K562 (cell line): ENCODE measurements at regions not wholly inside any gene's neighbourhood (a gene's known extent, or its start where the extent isn't known, plus 50 kb on each side); places are given as distances from the start of the nearest gene placed in this dataset.

Source experiments
- ATAC-seq: fragments of 200-7000 bp; cut with Tn5 transposase; 3 replicates; pipeline ENCODE4 v1.9.1; 2020; ENCODE audit warnings: moderate library complexity
- BruUV-seq: library from RNA; stranded (reverse); fragments of 400-500 nt; replicated peaks from 2 replicates; lab custom pipeline; 2021; lab: Mats Ljungman, UMichigan
- CTCF ChIA-PET: fragments of 300-600 bp; formaldehyde crosslinking; extraction: SDS; loops from one replicate; lab custom pipeline; 2021; ENCODE audit warnings: low intra/inter-chr PET ratio; lab: Yijun Ruan, JAX
- POLR2A ChIA-PET: fragments of 300-600, 350-650 bp; sonication (Branson Sonifier 250); formaldehyde crosslinking; extraction: SDS; loops from one replicate; lab custom pipeline; 2021; ENCODE audit warnings: antibody characterized with exemption, inconsistent platforms; lab: Yijun Ruan, JAX
- DNase-seq, 4 experiments: peaks; one replicate each; pipeline versions ENCODE4 v3.0.0 to v3.0.0-alpha.2; 2011 to 2018; ENCODE audit warnings: low spot score in 3 of 4, mixed read lengths in 3 of 4; ENCODE audit errors: extremely low read depth in 1 of 4
- FAIRE-seq: peaks from 2 replicates; lab custom pipeline; 2011; peaks lifted over from hg19 to GRCh38; lab: Jason Lieb, UNC
- H2AFZ ChIP-seq: 2 replicates; pipeline ENCODE4 v1.6.0; 2011; ENCODE audit warnings: low read depth, low read length, control low read depth, inconsistent platforms
- H3K27ac ChIP-seq: fragments of 200-600 bp; 3 replicates; pipeline ENCODE4 v1.8.0; 2011; ENCODE audit warnings: low read depth, mild to moderate bottlenecking, control low read depth, inconsistent platforms, low read length, moderate library complexity, mixed read lengths; ENCODE audit errors: extremely low read depth
- H3K27me3 ChIP-seq, 2 experiments: fragments of 300-600 bp in 1 of 2; 2 replicates in 1 of 2; 3 replicates in 1 of 2; pipeline versions ENCODE4 v1.6.0 to v1.8.0; 2011; ENCODE audit warnings: inconsistent platforms in 2 of 2, low read length in 2 of 2, mild to moderate bottlenecking in 1 of 2, mixed read lengths in 1 of 2, moderate library complexity in 1 of 2; ENCODE audit not compliant: control insufficient read depth in 2 of 2, insufficient read depth in 2 of 2
- H3K36me3 ChIP-seq: fragments of 300-600 bp; 3 replicates; pipeline ENCODE4 v1.8.0; 2011; ENCODE audit warnings: mild to moderate bottlenecking, low read length, inconsistent platforms; ENCODE audit not compliant: control insufficient read depth, insufficient read depth
- H3K4me1 ChIP-seq, 2 experiments: fragments of 200-600 bp in 1 of 2; replicated peaks in 1 of 2; 2 replicates in 1 of 2; 3 replicates in 1 of 2; pipeline versions ENCODE4 v1.5.1 to v1.8.0; 2011; ENCODE audit warnings: inconsistent platforms in 2 of 2, low read length in 2 of 2, mild to moderate bottlenecking in 1 of 2, mixed read lengths in 1 of 2, moderate library complexity in 1 of 2; ENCODE audit not compliant: control insufficient read depth in 2 of 2, insufficient read depth in 2 of 2
- H3K4me2 ChIP-seq: 2 replicates; pipeline ENCODE4 v1.6.1; 2011; ENCODE audit warnings: low read length, control low read depth, inconsistent platforms, mixed read lengths; ENCODE audit not compliant: insufficient read depth
- H3K4me3 ChIP-seq: fragments of 200-600 bp; sonication (generic), shearing (Covaris generic); 2 replicates; pipeline ENCODE4 v1.5.1; 2016; ENCODE audit warnings: control low read depth, inconsistent platforms
- H3K79me2 ChIP-seq: fragments of 200-600 bp; 3 replicates; pipeline ENCODE4 v1.8.0; 2011; ENCODE audit warnings: low read length, inconsistent platforms; ENCODE audit not compliant: control insufficient read depth, insufficient read depth
- H3K9ac ChIP-seq, 2 experiments: 2 replicates each; pipeline versions ENCODE4 v1.6.0 to v1.6.1; 2011; ENCODE audit warnings: low read depth in 2 of 2, low read length in 2 of 2, control low read depth in 1 of 2, inconsistent platforms in 1 of 2, mild to moderate bottlenecking in 1 of 2, mixed read lengths in 1 of 2; ENCODE audit not compliant: insufficient read depth in 1 of 2
- H3K9me1 ChIP-seq: one replicate; pipeline ENCODE4 v1.6.0; 2011; ENCODE audit warnings: inconsistent platforms, mild to moderate bottlenecking, low read length, moderate library complexity; ENCODE audit not compliant: control insufficient read depth, insufficient read depth
- H3K9me3 ChIP-seq: replicated peaks from 2 replicates; pipeline ENCODE4 v1.5.1; 2011; ENCODE audit warnings: low read depth, low read length, inconsistent platforms; ENCODE audit not compliant: control insufficient read depth, insufficient read depth
- H4K20me1 ChIP-seq: replicated peaks from 2 replicates; pipeline ENCODE4 v1.6.1; 2011; ENCODE audit warnings: low read length, inconsistent platforms, mixed read lengths; ENCODE audit not compliant: control insufficient read depth, insufficient read depth
- CREB1 ChIP-seq, 2 experiments: sonication (generic) in 1 of 2; formaldehyde crosslinking in 1 of 2; IDR thresholded peaks; 2 replicates each; pipeline versions ENCODE4 v1.6.1 to v1.8.0; 2012 to 2022; ENCODE audit warnings: inconsistent platforms in 1 of 2, mild to moderate bottlenecking in 1 of 2, missing genetic modification reagents in 1 of 2, moderate library complexity in 1 of 2
- EP400 ChIP-seq: fragments of 450-650 bp; IDR thresholded peaks from 2 replicates; pipeline ENCODE4 v1.6.1; 2017; ENCODE audit warnings: antibody characterized with exemption, mild to moderate bottlenecking, moderate library complexity
- ETS2 ChIP-seq: IDR thresholded peaks from 2 replicates; pipeline ENCODE4 v1.6.1; 2016; ENCODE audit warnings: borderline replicate concordance, missing genetic modification characterization, mild to moderate bottlenecking, moderate library complexity, missing compliant biosample characterization; ENCODE audit not compliant: poor library complexity, severe bottlenecking
- HMBOX1 ChIP-seq: sonication (generic); IDR thresholded peaks from 2 replicates; pipeline ENCODE4 v1.6.1; 2016
- HMGXB4 ChIP-seq: sonication (generic); formaldehyde crosslinking; IDR thresholded peaks from 2 replicates; pipeline ENCODE4 v1.8.1; 2023; ENCODE audit warnings: mild to moderate bottlenecking, missing genetic modification reagents
- ID3 ChIP-seq, 2 experiments: fragments of 250-450 bp in 1 of 2; fragments of 450-650 bp in 1 of 2; sonication (Bioruptor Pico) in 1 of 2; IDR thresholded peaks; 2 replicates each; pipeline versions ENCODE4 v1.6.1 to v1.8.0; 2016 to 2021; ENCODE audit warnings: mild to moderate bottlenecking in 2 of 2, moderate library complexity in 2 of 2, missing compliant biosample characterization in 1 of 2, missing genetic modification characterization in 1 of 2
- ILK ChIP-seq: fragments of 450-650 bp; IDR thresholded peaks from 2 replicates; pipeline ENCODE4 v1.6.1; 2016; ENCODE audit warnings: missing genetic modification characterization, low read depth, mild to moderate bottlenecking, missing compliant biosample characterization, moderate library complexity, borderline replicate concordance
- MAFF ChIP-seq: IDR thresholded peaks from 2 replicates; pipeline ENCODE4 v1.6.1; 2012; ENCODE audit warnings: low read length, improper control_type of control experiment
- MCM3 ChIP-seq: fragments of 450-650 bp; IDR thresholded peaks from 2 replicates; pipeline ENCODE4 v1.6.1; 2016
- NKRF ChIP-seq: fragments of 450-650 bp; IDR thresholded peaks from 2 replicates; pipeline ENCODE4 v1.6.1; 2016; ENCODE audit warnings: borderline replicate concordance
- PHB ChIP-seq: fragments of 250-450 bp; sonication (Bioruptor Pico); IDR thresholded peaks from 2 replicates; pipeline ENCODE4 v1.5.0; 2021
- PTRF ChIP-seq: fragments of 450-650 bp; IDR thresholded peaks from 2 replicates; pipeline ENCODE4 v1.6.1; 2016; ENCODE audit warnings: mild to moderate bottlenecking, missing genetic modification characterization, missing compliant biosample characterization
- RBM34 ChIP-seq: fragments of 200-400 bp; formaldehyde crosslinking; IDR thresholded peaks from 2 replicates; pipeline ENCODE4 v1.6.1; 2018; ENCODE audit warnings: low read length, borderline replicate concordance; ENCODE audit not compliant: insufficient read depth
- THAP7 ChIP-seq: fragments of 250-450 bp; sonication (Bioruptor Pico); IDR thresholded peaks from 2 replicates; pipeline ENCODE4 v1.5.0; 2021
- ZC3H4 ChIP-seq: sonication (generic); formaldehyde crosslinking; IDR thresholded peaks from 2 replicates; pipeline ENCODE4 v1.9.0; 2021; ENCODE audit warnings: missing genetic modification reagents, borderline replicate concordance
- ZEB2 ChIP-seq: fragments of 450-650 bp; IDR thresholded peaks from 2 replicates; pipeline ENCODE4 v1.6.1; 2016
- ZNF75A ChIP-seq: fragments of 450-650 bp; formaldehyde crosslinking; IDR thresholded peaks from 2 replicates; pipeline ENCODE4 v1.4.0; 2020; ENCODE audit warnings: mild to moderate bottlenecking
- WGBS: fragments of 100-300 bp; shearing (Covaris generic); methylation state at CpG from one replicate; pipeline ENCODE4 v1.1.6; 2016; ENCODE audit warnings: low coverage, mixed read lengths; ENCODE audit not compliant: insufficient coverage; ENCODE audit errors: missing lambda C conversion rate; 5-methylcytosine and 5-hydroxymethylcytosine counted together
- in situ Hi-C: fragments of 300-500 bp; cut with MboI; formaldehyde crosslinking; loops from 4 replicates; pipeline ENCODE4 v1.15.0; 2018; ENCODE audit warnings: inconsistent platforms, mixed read lengths
- intact Hi-C: fragments of 100-400 bp; cut with micrococcal nuclease; formaldehyde crosslinking; loops from 2 replicates; pipeline ENCODE4 v1.14.2; 2022

- ATAC-seq = no peak
- WGBS = 2% methylated on average over 4 of the region's 4 CpGs
- POLR2A ChIA-PET = no interaction called here
- Histone ChIP-seq H3K9ac (no peak overlapping the region), H3K9me3 (no peaks in the 10 kb centered on the region), H3K9me1 (no peaks in the 10 kb centered on the region), H3K4me3 (no peak overlapping the region), H3K4me1 (no peaks in the 10 kb centered on the region), H3K27me3 (no peaks in the 10 kb centered on the region), H3K4me2 (no peak overlapping the region), H4K20me1 (no peaks in the 10 kb centered on the region), H3K79me2 (no peaks in the 10 kb centered on the region), H2AFZ (no peak overlapping the region), H3K36me3 (no peaks in the 10 kb centered on the region), H3K27ac (no peak overlapping the region)
- in situ Hi-C loops = no loop called here
- FAIRE-seq = no peak
- DNase-seq = no peak
- no TSS peak for BruUV-seq
- intact Hi-C loops = no loop called here
- CTCF ChIA-PET = no interaction called here
- TF ChIP-seq CREB1 (IDR thresholded peaks at IDR 0.05) = no peak
- TF ChIP-seq CREB1 (CRISPR knock-in tag; IDR thresholded peaks at IDR 0.05) = no peak
- no peak for TF ChIP-seq ZNF75A
- no peak for TF ChIP-seq MAFF
- no peak for TF ChIP-seq ZEB2
- no peak for TF ChIP-seq HMGXB4
- TF ChIP-seq ID3 (CRISPR knock-in tag; IDR thresholded peaks at IDR 0.05) = no peak
- TF ChIP-seq ID3 (tag; IDR thresholded peaks at IDR 0.05) = no peak
- TF ChIP-seq HMBOX1 = no peak
- no peak for TF ChIP-seq RBM34
- no peak for TF ChIP-seq MCM3
- no peak for TF ChIP-seq THAP7
- TF ChIP-seq ETS2 (tag) = no peak
- TF ChIP-seq EP400 = no peak
- TF ChIP-seq ILK (tag) = no peak
- no peak for TF ChIP-seq NKRF
- TF ChIP-seq ZC3H4 (CRISPR knock-in tag) = no peak
- no peak for TF ChIP-seq PHB
- no peak for TF ChIP-seq PTRF (tag)
Observed at GRCh38 chr13:47661076-47661475, 340.0 kb downstream of the SUCLA2 start.
